ENCODE measurements at regions not wholly inside any gene's neighbourhood (a gene's known extent, or its start where the extent isn't known, plus 50 kb on each side); places are given as distances from the start of the nearest gene placed in this dataset.

DNA sequence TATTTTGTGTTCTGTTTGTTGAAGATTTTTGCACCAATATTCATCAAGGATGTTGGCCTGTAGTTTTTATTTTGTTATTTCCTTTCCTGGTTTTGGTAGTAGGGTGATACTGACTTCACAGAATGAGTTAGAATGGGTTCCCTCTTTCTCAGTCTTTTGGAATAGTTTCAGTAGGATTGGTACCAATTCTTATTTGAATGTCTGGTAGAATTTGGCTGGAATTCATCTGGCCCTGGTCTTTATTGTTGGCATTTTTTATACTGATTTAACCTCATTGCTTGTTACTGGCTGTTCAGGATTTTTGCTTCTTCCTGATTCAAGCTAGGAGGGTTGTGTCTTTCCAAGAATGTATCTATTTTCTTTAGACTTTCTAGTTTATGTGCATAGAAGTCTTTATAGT lies 263.7 kb downstream of the SOX11 start:
- DNase-seq (ENCODE audit: low spot score) = no peak

GRCh38 chr2:5959836-5960820 lies 267.9 kb downstream of the SOX11 start:
- no peak for DNase-seq (ENCODE audit: low spot score)

GRCh38 chr2:5967506-5967905 lies 275.3 kb downstream of the SOX11 start:
- DNase-seq (ENCODE audit: low spot score) = no peak

DNA sequence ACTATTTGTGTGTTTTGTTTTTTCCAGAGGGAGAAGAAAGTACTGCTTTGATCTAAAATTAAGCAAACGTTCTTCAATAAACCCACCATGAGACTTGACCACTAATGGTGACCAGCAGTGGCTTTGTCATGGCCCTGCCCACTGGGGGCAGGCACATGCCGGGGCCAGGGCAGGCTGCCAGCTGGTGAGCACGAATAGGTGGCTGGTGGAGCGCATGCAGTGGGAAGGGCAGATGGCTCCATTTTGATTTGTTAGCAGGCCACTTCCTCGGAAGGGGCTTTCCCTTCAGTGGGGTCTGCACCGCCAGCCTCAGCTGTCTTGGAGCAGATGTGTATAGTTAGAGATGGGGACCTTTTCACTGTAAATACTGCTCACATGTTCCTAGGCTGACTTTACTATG lies 277.1 kb downstream of the SOX11 start:
- DNase-seq (ENCODE audit: low spot score) = no peak

DNA sequence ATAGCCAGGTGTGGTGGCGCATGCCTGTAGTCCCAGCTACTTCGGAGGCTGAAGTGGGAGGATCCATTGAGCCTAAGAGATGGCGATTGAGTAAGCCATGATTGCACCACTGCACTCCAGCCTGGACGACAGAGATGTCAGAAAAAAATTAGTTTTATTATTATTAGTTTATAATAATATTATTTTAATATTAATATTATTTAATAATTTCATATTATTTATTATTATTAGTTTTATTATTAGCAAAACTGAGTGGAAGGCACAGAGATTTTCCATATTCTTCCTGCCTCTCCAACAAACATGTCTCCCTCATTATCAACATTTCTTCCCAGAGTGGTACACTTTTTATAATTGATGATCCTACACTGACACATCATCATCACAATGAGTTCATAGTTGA lies 278.2 kb downstream of the SOX11 start:
- no peak for DNase-seq (ENCODE audit: low spot score)

DNA sequence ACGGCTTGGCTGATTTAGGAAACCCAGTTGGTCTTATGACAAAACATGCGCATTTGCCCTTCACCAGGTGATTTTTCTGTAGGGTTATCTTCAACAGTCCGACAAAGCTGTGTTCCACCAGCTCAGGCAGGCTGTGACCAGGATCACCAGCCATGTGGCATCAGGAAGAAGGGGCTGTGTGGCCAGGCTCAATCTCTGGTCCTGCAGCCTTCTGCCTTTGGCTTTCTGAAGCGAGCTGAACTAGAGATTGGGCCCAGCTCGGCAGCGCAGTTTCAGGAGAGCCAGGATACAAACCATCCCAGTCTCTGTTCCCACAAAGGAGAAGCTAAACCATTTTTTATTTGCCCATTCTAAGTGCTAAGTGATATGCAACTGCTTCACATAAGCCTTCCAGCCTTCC lies 282.3 kb downstream of the SOX11 start:
- no peak for DNase-seq (ENCODE audit: low spot score)

DNA sequence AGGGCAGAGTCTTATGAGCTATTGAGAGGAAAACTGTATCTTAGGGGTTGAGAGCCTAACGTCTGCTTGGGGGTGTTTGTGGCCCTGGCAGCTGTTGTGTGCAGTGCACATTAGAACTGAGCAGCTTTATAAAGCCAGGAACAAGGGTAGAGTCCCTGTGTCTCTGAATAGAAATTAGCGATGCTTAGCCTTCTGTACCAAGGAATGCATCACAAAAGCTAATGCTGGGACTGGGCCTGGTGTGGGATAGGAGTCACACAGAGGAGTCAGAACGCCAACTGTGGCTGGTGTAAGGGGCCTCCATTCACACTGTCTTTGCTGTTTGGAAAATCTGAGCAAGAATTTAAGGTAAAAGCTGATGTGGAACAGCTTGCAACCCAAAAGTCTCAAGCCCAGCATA lies 283.2 kb downstream of the SOX11 start:
- no peak for DNase-seq (ENCODE audit: low spot score)

GRCh38 chr2:5976531-5977065 lies 284.4 kb downstream of the SOX11 start:
- no peak for DNase-seq (ENCODE audit: low spot score)

DNA sequence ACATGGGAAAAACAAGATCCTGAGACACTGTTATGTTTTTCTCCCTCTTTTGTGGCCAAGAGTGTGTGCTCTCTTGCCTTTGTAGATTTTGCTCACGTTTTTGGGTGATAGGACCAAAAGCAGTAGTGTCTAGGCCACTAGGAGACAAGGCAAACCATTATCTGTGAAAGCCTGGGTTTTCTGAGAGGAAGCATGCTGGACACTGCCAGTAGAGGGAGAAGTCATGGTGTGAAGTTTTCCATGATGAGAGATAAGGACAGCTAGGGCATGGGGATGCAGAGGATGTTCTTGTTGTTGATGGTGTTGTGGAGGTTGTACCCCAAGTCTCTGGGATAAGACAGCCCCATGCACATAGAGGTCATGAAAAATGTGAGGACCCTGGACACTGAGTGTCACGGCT lies 285.3 kb downstream of the SOX11 start:
- peak; percentile 33 for DNase-seq (ENCODE audit: low spot score)

GRCh38 chr2:5978131-5978751 lies 286.1 kb downstream of the SOX11 start:
- DNase-seq (ENCODE audit: low spot score) = no peak

DNA sequence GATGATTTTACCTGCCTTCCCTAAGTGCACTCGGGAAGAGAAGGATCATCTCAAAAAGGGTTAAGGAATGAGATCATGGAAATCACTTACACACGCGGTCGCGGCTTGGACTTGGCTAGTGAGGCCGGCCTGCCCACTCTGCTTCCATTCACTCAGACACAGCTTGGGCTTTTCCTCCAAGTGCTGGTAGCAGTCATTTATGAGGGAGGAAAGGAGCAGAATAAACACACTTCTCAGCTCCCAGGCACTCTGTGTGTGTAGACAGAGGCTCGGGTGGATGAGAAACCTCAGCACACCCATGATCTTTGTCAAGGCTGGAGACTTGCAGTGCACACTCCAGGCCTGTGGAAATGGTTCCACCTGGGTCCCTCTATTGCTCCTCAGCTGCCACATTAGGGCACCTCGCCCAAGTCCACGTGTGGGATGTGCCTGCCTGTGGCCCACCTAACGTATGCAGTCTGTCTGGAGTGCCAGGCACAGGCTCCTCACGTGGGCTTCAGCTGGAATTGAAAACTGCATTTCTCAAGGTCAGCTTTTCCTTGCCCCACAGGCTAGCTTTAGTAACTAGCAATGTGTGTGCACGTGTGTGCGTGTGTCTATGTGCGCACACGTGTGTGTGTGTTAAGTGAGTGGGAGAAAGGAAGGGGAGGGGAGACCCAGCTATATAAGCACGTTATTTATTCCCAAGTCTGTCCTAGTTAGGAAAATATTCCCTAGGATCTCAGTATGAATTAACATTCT lies 288.4 kb downstream of the SOX11 start:
- peak; percentile 45 for DNase-seq (ENCODE audit: low spot score)

DNA sequence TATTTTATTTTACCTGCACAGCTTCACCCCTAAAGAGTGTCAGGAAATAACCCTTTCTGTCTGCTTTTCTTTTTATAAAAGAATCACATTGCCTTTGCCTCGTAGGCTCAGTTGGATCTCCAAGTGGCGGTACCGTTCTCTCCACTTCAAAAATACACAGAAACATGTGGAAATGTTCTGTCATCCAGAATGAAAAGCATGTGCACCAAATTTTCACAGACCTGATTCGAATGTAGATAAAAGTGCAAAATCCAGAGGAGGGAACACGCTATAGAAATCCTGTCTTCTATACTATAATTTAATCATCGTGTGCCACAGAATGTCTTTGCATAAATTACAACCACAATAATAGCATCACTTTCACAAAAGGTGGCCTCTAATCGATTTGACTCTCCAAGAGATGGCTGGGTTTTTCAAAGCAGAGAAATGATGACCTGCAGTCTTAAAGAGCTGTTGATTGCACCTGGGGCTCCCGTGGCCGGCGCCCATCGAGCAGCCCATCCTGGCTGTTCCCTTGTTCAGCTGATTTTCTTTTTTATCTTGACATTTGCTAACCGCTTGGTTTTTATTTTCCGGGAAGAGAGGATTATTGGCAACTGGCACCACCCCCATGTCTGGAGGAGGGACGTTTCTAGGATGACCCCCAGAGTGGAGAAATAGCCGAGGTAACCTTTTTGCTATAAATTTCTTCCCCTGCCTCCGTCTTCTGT lies 290.2 kb downstream of the SOX11 start:
- no peak for DNase-seq (ENCODE audit: low spot score)

GRCh38 chr2:5982903-5983265 lies 290.7 kb downstream of the SOX11 start:
- peak; percentile 17 for DNase-seq (ENCODE audit: low spot score)

DNA sequence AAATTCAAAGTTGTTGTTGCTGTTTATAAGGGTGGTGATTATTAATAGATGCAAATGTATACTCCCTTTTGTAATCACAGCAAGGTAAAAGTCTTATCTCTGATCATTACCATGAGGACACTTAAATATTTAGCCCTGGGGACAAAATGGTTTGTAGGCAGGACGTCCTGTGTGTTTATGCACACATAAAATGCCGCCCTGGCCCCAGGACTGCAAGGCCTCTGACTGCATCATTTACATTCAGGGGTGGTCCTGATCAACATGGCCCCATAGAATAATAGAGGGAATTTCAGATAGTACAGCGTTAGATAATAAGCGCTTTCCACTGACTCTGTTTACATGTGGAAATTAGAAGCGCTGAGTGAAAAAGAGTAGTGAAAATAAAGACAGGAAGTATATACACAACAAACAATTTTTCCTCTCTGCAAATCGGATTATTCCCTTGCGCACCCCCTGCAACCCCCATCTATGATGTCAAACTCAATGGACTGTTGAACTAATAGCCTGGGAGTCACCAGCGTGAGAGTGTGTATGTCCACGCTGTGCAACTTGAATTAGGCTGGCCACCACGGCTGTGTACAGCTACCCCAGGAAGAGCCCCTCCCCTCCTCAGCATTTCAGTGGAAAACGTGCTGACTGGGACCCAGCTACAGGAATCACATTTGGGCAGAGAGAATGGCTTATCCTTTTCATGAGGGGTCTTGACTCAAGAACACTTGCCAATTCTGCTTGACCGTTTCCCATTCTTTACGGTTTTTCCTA lies 291.5 kb downstream of the SOX11 start:
- DNase-seq (ENCODE audit: low spot score) = no peak

DNA sequence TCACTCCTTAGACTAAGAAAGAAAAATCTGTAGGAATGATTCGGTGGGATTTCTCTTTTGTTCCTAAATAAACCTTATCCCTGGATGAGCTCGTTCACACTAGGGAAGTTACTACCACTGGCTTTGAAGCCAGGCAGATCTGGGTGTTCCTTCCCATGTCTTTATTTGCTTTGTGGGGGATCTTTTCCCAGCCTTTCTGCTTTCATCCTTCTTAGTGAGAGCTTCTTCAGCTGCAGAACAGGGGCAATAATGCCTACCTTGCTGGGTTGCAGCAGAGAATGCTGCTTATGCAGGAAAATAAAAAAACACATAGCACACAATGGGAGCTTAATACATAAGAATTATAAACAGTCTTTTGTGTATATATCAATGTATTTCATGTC lies 292.1 kb downstream of the SOX11 start:
- no peak for DNase-seq (ENCODE audit: low spot score)

DNA sequence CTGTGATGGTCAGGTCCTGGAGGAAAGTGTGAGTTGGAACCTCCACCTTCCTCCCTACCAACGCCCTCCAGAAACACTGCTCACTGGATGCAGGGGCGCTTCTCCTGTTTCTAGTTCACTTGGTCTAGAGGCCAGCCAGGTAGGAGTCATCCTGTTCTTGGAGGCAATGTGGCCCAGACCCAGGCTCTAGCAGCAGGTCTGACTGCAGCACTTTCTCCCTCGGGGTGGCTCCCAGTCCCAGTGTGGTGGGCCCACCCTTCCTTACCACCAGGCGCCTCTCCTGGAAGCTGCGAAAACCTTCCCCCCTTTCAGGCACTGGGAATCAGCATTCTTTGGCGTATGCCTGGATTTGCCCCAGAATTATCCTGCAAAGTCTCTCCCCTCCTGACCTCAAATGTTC lies 292.8 kb downstream of the SOX11 start:
- no peak for DNase-seq (ENCODE audit: low spot score)

GRCh38 chr2:5985536-5986385 lies 293.6 kb downstream of the SOX11 start:
- no peak for DNase-seq (ENCODE audit: low spot score)

- DNase-seq (ENCODE audit: low spot score) = no peak
These were observed 294.9 kb downstream of the SOX11 start for GRCh38 chr2:5986801-5987787.

DNA sequence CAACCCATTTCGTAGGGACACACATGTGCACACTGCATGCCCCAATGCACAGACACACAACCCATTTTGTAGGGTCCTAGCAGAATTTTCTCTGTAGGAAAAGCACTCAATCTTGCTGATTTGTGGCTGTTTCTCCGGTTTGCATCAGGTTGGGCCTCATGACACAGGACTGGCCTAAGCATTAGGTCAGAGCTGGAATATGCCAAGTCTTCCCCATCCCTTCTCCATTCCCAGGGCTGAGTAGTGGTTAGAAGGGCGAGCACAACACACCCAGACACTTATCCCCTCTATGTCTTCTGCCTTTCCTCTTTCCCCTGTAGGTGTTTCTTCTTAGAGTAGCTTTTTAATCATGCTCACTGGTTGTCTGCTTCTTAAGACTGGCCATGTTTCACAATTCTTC lies 295.9 kb downstream of the SOX11 start:
- DNase-seq (ENCODE audit: low spot score) = no peak
